Body of pancreas (tissue), 4 donors: ENCODE measurements at regions not wholly inside any gene's neighbourhood (a gene's known extent, or its start where the extent isn't known, plus 50 kb on each side); places are given as distances from the start of the nearest gene placed in this dataset.

ENCODE experiments used
- CTCF ChIP-seq, 7 experiments: fragments of 450-650 bp in 4 of 7; fragments of 200-600 bp in 3 of 7; sonication (generic) in 3 of 7; IDR thresholded peaks; one replicate each; pipeline ENCODE4 v1.5.1; 2016 to 2019; ENCODE audit warnings: antibody characterized with exemption in 7 of 7
- POLR2A ChIP-seq, 3 donors: fragments of 450-650 bp; IDR thresholded peaks; one replicate each; pipeline ENCODE4 v1.6.1; 2016; ENCODE audit warnings: antibody characterized with exemption in 3 of 3, mild to moderate bottlenecking in 2 of 3

GRCh38 chr6:138609801-138610430, 110.6 kb upstream of the NHSL1 start:
- TF ChIP-seq CTCF (IDR thresholded peaks at IDR 0.05) (no peak), POLR2A (IDR thresholded peaks at IDR 0.05) (no peak)
